ENCODE measurements at regions not wholly inside any gene's neighbourhood (a gene's known extent, or its start where the extent isn't known, plus 50 kb on each side); places are given as distances from the start of the nearest gene placed in this dataset.

DNA sequence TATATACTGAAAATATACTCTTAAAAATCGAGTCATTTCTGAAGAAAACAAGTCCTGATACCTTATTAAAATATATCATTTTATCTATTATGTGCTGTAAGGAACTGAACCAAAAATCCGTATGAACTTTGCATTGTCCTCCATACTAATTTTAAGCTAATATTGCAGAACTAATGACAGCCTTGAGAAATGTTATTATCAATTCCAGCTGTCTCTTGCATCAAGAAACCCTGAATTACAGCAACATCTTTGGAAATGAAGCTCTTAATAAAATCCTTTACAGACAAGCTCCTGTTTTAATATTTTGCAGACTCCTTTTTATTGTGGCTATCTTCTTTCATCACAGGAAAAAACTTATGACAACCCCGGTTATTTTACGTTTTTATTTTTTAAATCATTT, 1335.3 kb downstream of the EFNB2 start:
- TF ChIP-seq CTCF (IDR thresholded peaks at IDR 0.05; ENCODE audit: low read depth, low read length) (no peak), EZH2phosphoT487 (IDR thresholded peaks at IDR 0.05; ENCODE audit: low read depth) (no peak)

All from OCI-LY3 (cell line).